Inflammatory macrophage (primary cell): ENCODE measurements at regions not wholly inside any gene's neighbourhood (a gene's known extent, or its start where the extent isn't known, plus 50 kb on each side); places are given as distances from the start of the nearest gene placed in this dataset.

ENCODE experiments used
- DNase-seq, 2 donors: peaks; one replicate each; pipeline ENCODE4 v3.0.0-alpha.2; 2020 to 2022

DNA sequence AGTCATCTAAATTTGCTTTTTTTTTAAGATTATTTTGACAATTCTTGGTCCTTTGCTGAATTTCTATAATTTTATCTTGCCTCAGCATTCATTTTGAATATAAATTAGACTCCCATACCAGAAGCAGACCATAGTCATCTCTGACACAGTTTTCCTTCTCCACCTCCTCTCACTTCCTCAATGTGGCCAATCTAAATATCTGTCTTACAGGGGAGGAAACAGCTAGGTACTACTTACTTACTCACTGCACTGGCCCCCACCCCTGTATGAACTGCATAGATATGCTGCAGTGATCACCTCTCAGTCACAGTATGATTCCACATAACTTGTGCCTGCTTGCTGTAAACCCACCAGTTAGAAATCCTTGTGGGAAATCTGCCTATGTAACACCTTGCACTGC is 665.6 kb downstream of the FGF9 start:
- no peak for DNase-seq

DNA sequence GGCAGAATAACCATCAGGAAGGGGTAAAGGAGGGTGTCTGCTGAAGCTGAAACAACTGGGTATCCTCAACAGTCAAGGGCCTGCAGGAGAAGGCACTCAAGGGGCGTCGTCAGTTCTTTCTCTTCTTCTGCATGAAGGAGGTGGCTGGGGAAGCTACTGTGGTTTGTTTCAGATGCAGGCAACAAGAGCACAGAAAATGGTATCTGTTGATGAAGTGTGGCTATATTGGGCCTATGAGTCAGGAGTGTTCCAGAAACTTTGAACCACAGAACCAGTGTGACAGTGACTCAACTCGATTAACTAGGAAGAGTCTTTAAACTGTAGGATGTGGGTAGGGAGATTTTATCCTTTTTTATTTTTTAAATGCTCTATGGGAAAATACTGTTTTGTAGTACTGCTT is 686.3 kb downstream of the FGF9 start:
- DNase-seq = no peak

DNA sequence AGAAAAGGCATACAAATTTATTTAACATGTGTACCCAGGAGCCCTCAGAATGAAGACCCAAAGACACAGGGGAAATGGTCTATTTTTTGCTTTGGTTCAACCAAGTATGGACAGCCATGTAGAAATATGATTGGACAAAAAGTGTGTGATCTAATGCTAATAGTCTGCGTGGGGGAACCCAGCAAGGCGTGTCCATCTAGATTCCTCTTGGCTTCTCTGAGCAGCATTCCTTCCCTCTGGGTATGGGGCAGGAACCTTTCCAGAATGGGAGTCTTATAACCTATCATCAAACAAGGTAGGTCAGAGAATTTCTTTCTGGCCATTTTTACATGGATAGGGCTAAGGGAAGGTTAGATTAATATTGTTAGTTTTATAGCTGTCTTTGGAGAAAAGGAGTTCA is 698.2 kb downstream of the FGF9 start:
- no peak for DNase-seq

DNA sequence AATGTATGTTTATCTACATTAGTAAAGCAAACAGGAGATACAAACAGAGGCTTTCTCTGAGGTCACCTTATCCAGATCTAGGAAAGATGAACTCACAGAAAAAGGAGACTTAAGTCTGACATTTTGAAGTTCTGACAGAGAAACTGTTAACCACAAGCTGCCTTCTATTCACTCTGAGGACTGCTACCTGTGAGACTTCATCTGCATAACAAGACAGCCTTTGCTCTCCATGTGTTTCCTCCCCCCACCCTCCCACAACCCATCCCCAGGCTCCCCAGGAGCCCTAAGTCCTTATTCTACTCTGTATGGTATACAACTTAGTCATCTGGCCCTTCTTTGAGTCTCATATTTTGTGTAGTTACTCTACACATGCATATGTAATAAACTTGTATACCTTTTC is 699.0 kb downstream of the FGF9 start:
- no peak for DNase-seq

DNA sequence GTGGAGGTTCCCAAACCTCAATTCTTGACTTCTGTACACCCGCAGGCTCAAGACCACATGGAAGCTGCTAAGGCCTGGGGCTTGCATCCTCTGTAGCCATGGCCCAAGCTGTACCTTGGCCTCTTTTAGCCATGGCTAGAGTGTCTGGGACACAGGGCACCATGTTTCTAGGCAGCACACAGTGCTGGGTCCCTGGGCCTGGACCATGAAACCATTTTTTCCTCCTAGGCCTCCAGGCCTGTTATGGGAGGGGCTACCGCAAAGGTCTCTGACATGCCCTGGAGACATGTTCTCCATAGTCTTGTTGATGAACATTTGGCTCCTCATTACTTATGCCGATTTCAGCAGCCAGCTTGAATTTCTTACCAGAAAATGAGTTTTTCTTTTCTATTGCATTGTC is 701.4 kb downstream of the FGF9 start:
- no peak for DNase-seq

DNA sequence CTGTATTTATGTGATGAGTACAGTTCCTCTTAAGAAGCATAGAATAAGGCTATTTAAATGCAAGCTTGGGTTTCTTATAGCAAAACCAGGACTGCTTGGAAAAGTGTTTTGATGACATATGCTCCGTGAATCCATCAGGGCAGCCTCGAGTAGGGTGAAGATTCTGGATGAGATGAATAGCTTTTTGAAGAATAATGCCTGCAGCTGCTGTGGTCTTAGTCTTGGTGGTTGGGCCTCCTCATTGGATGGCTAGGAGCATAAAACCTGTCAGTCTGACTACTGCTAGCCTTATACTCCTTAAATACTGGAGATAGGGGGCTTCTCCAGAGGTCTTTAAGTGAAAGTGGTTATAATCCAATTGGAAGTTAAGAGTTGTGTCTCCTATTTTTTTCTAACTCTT is 704.3 kb downstream of the FGF9 start:
- no peak for DNase-seq

DNA sequence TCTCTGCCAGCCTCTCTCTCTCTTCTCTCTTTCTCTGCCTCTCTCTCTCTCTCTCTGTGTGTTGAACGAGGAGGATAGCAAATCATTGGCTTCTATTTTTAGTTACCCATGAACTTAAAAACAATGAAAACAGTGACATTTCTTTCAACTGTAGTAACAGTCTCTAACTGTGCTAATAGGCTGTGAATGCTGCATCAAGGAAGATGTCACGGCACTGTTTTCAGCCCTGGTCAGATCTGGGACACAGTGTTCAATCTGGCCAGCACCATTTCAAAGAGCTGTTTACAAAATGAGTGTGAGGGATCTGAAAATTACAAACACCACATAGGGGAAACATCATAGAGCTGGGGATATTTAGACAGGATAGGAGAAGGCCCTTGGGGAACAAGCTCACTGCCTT is 717.0 kb downstream of the FGF9 start:
- DNase-seq = no peak

DNA sequence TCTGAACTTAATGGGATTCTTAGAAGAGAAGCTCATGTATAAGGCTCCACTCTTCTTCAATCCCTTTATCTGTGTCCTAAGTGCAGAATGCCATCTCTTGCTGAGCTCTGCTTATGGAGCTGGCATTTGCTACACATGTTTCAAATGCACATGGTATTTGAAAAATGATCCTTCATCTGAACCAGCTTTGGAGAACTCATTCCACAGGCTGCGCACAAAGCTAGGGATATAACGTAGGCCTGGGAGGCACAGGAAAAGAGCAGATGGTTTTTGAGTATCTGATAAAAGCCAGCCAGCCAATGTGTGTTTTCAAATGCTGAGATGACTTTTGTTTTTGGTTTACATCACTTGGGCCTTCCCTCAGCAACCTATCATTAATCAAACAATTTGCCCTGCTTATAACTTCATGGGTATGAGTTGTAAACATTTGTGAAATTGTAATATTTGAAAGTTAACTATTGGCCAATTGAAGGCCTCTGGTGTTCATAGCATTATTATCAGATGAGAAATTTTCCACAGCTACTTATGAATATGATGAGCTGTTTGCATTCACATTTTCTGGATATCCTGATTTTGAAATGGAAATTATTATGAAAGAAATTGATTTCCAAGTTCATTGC is 729.0 kb downstream of the FGF9 start:
- no peak for DNase-seq

DNA sequence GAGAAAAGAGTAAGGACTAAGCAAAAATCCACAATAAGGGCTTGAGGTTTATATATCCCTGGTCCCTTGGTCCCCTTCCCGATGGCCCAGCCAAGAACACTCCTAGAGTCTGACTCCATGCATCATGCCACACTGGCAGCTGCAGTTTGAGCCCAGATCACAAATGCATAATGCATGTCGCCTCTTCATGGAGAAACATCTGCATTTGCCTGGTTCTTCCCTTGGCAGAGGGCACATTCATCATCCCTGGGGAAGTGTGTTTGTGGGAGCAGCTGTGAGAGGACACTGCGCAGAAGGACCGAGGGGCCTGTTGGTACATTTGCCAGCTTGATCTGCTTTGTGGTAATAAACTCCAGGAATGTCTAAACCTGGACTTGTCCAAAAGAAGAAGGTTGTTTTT is 731.8 kb downstream of the FGF9 start:
- DNase-seq = no peak

DNA sequence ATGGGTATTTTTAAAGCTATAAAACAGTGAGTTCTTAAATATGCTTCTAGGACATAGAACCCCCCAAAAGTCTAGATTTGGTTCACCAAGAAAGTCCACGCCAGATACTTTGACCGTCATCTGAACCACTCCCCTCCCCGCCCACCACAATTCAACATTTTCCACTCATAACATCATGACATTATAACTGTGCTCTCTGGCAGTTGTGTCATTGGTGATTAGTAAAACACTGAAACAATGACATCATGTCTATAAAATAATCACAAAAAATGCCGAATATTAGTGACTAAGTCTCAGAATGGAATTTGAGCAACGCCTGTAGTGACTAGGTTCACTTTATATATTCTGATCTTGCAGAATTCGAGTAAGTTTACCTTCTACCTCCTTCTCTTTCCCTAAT is 732.3 kb downstream of the FGF9 start:
- DNase-seq = no peak

DNA sequence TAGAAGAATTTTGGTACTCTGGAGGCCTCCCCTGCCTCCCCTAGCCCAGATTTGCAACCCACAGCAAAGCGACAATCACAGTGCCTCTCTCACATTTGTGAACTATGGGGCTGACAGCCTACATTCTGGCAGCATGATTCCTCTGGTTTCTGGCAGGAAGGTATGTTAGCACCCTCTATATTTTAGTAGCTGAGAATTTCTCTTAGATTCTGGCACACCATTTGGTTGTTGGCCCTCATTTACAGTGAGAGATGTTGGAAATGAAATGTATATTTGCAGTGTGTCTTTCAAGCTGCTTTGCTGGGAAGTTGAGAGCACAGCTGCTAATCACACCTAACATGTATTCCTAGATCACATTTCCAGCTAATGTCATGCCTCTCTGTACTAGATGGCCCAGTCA is 735.0 kb downstream of the FGF9 start:
- DNase-seq = no peak

DNA sequence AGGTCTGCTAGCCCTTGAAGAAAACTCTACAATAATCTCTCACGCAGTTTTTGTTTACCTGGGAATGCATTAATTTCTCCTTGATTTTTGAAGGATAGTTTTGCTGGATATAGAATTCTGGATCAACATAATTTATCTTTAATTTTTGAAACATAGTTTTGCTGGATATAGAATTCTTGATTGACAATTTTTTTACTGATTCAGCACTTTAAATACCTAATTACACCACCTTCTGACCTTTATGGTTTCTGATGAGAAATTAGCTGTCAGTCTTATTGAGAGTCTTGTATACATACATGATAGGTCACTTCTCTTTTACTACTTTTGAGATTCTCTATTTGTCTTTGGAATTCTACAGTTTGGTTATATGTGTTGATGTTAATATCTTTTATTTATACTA is 741.6 kb downstream of the FGF9 start:
- DNase-seq = no peak

DNA sequence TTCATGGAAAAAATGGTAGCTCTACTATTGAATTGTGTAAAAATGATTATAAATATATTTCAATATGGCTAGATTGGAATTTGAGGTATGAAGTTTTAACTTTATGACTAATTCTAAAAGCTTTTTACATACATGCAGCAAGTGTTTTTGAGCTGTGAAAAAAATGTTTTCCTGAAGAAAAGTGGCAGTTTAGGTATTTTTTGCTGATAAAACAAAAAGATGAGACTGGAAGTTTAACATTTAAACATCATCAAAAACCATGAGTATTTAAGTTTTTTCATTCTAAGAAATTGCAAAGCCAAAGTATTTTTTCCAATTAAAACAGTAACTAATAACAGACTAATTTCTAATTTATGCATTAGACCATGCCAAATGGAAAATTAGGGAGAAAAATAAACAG is 751.1 kb downstream of the FGF9 start:
- no peak for DNase-seq

DNA sequence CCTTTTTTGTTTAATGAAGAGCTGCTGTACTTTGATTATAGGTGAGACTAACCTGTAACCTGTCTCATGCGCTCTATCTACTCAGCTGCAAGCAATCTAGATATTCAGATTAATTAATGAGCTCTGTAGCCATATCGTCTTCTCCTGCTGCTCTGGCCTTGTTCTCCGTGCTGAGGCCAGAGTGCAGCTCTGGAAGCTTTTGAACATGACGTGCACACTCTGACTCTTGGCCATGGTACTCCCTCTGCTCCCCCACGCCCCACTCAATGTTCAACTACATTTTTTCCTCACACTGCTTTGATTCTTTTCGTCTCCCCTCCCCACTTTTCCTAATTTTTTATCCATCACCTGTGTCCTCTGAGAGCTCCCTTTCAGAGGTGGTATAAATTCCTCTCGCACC is 751.8 kb downstream of the FGF9 start:
- DNase-seq = no peak

DNA sequence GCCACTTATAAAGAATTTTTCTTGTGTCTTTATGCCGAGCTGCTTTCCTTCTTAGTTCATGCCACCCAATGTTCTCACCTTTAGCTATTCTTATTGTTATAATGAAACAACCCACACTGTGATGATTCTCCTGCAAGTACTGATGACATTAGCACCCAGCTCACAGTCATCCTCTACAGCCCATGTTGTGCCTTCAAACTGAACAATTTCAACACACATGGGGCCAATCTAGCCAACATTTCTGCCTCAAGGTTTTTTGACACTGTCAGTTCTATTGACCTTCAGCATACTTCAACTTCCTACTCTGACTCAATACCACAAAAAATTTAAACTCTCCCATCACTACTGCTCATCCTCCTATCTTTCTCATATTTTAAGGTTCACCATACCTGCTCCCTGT is 752.4 kb downstream of the FGF9 start:
- DNase-seq = no peak

DNA sequence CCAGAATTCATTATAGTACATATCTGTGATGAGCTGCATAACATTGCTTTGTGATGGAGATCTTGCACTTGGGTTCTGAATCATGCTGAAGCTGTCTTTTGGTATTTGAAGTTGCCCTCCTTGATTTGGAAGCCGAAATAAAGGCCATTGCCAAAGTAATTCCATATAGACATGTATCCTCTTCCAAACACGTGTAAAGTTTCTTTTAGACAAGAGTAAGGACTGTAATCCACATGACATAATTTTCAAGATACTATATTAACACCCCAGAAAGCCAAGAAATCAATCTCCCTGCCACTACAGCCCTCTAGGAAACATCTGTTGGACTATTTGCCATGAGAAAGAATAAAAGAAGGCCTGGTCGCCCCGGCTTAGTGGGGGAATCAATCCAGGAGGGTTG is 754.2 kb downstream of the FGF9 start:
- no peak for DNase-seq

DNA sequence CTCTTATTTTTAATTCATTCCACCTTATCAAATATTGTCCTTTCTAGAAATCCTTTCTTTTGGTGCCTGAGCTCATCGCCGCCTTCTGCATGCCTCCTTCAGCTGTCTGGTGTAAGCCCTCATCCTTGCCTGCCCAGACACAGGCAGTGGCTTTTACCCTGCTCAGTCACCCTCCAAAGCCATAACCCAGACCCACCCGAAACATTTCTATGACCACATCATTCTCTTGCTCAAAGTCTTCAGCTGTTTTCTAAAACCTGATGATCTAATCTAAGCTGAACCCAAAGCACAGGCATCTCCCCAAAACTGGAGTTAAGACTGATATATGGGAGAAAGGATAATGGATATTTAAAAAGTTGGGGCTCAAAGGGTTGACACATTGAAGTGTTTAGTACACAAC is 753.7 kb upstream of the SGCG start:
- no peak for DNase-seq

DNA sequence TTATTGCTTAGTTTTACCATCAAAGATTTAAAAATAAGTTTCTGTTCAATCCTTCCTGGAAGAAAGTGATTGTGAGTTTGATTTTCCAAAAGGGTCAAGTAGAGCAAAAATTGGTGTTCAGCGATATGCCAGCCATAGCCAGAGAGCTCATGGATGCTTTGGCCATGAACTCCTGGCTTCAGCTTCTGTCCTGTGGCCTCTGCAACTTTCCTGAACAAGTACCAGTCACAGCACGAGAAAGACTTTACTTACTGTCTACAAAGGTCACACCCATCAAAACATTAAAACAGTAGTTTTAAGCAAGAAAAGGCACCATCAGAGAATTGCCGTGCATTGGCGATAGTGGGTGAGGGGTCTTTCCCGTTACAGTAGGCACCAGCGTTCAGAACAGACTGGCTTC is 753.0 kb upstream of the SGCG start:
- DNase-seq = no peak

DNA sequence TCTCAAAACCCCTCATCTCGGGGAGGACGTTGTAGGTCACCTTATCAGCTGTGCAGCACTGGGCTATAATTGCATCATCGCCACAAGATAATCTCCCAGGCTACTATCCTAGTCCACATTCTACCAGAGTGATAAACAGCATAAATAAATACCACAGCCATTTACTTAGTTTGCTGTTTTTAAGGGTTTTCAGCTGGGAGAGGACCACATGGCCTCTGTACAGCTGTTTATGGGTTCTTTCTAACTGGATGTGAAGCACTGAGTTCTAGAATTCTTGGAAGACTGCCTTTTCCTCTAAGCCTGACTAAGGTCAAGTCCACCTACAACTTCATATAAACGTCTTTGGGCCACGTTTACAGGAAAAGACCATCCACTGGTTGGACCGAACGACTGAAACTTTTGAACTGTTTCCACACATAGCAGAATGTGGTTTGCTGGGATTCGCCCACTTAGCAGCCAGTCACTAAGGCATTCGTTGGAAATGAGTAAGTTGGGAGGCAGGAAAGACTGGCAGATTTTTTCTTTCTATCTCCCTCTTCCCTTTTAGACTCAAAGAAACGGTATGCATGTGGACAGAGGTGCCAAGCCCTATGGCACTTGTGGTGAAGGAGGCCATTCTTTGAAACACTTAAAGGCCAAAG is 752.5 kb upstream of the SGCG start:
- DNase-seq = no peak

DNA sequence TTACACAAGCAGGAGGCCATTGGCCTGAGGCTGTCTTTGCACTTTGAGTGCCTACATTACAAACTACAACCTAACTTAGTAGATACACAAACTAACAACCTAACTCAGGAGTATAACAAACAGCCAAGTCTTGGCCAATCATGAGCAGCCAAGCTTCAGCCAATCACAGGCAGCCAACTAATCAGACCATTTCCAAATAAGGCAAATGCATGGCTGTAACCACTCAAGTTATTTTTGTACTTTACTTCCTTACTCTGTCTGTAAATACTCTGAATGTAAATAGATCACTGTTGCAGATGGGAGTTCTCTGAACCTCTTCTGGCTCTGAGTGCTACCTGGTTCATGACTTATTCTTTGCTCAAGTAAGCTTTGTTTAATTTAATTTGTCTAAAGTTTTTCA is 748.1 kb upstream of the SGCG start:
- no peak for DNase-seq

DNA sequence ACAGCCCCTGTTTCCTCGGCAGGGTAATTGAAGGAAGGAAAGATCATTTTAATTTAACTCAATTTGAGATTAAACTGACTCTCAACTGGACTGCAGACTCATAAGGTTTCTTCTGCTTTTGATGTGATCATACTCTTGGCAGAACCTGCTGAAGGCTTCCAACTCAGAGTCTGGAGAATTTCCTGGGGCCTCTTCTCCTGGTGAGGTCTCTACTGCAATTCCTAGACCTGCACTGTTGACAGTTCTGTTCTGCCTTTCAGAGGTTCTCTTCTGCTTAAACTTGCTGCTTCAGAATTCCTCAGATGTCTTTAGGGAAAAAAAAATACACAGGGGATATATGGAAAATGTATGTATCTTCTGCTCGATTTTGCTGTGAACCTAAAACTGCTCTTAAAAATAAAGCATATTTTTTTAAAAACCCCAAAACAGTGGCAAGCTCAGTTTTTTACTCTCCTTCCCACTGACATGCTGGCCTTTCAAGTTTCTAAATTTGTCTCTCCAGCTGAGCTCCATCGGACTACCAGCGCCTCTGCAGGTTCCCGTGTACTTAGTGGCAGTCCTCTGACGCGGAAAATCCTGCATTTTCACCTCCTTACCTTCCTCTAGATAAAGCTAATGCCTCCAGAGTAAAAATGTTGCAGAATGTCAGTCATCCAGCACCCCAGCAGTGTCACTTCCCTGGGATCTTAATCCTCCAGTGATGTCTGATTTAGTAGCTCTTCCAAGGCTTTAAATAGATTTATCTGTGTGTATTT is 733.5 kb upstream of the SGCG start:
- no peak for DNase-seq

DNA sequence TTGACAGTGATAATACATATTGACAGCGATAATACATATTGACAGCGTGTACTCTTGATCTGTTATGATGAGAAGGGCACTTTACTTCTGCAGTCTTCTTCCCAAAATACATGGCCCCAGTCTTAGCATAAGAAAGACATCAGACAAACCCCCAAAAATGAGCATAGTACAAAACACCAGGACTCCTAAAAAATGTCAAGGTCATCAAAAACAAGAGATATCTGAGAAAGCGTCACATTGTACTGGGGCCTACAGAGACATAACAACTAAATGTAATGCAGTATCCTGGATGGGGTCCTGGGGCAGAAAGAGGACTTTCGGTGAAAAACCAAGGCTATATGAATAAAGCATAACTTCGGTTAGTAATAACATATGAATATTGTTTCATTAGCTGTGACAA is 731.5 kb upstream of the SGCG start:
- no peak for DNase-seq

DNA sequence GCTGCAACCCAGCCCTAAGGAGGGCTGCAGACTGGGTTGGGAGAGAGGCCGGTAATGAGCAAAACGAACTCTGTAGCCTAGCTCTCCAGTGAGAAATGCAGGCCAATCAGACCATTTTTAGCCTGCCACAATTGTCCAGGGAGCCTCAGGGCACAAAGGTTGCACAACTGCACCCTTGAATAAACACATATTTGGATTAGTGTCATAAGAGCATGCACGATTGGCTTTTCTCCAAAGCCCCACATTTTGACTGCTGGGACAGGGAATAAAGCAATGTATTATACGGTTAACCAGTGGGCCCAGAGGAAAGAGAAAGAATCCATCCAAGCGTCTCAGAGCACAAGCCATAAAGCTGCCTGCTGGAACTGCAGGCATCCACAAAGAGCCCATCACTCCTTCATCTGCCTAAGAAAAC is 729.4 kb upstream of the SGCG start:
- DNase-seq = no peak

DNA sequence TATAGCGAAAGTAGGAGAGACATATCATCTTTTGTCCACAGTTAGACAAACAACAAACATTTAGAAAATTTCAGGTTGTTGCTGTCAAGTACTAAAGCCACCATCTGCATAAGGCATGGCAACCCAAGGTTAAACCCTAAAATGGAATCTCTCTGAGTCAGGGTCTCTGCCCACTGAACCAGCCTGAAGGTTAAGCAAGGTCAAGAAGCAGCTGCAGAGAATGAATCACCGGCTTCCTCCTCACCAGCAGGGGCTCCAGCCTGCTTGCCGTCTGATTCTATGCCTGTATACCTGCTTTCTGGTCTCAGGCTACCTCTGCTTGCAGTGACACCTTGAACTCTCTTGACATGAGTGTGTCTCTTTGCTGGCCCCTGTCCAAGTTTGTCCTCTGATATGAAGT is 726.2 kb upstream of the SGCG start:
- DNase-seq = no peak

DNA sequence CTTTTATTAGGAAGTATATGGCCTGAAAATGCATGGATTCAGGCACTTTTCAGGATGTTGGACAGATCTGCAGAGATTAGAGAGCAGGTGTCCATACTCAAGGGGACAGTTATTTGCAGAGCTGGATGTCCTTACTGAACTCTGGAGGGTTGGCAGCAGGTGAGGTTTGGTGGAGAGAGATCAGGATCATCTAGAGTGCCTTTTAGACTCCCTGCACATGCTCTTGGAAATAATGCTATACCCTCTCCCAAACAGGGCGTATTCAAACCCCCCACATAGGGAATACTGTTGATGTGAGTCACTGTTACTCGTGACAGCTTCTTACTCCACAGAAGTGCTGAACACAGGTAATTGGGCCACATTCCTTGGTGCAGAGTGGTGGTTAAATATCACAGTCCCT is 725.7 kb upstream of the SGCG start:
- no peak for DNase-seq
